ENCODE measurements at regions not wholly inside any gene's neighbourhood (a gene's known extent, or its start where the extent isn't known, plus 50 kb on each side); places are given as distances from the start of the nearest gene placed in this dataset.

DNA sequence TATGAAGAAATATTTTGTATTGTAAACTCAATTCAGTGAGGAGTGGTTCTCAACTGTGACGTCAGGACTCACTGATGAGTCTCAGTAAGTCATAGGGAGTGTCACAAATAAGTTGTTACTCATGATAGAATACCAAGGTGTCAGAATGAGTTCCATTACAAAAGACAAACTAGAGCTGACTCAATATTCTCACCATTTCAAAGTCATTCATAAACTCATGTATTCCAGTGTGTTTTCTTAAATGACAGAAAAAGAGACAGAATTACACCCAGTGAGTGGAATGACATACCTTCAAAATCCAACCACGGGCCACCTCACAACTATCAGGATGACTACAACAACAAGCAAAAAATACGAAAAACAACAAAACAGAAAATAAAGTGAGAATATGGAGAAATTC is 321.5 kb downstream of the ENC1 start:
- TF ChIP-seq POLR2A (IDR thresholded peaks at IDR 0.05; ENCODE audit: low read depth, low read length) (no peak), TCF7 (IDR thresholded peaks at IDR 0.05; ENCODE audit: borderline replicate concordance) (no peak), SUZ12 (IDR thresholded peaks at IDR 0.05; ENCODE audit: unreplicated experiment) (no peak), ZZZ3 (IDR thresholded peaks at IDR 0.05; ENCODE audit: control insufficient read depth, insufficient read length, low read depth) (no peak)
